A673 (cell line): ENCODE measurements at regions not wholly inside any gene's neighbourhood (a gene's known extent, or its start where the extent isn't known, plus 50 kb on each side); places are given as distances from the start of the nearest gene placed in this dataset.

ENCODE experiments used
- BruUV-seq: library from RNA; stranded (reverse); fragments of 400-500 nt; replicated peaks from 2 replicates; lab custom pipeline; 2021; lab: Mats Ljungman, UMichigan
- CTCF ChIA-PET: fragments of 300-600 bp; sonication (Branson Sonifier 250); formaldehyde crosslinking; loops from one replicate; lab custom pipeline; 2022; ENCODE audit warnings: antibody characterized with exemption; lab: Charles Lee
- POLR2A ChIA-PET: fragments of 300-600 bp; sonication (Branson Sonifier 250); formaldehyde crosslinking; loops from one replicate; lab custom pipeline; 2022; ENCODE audit warnings: antibody characterized with exemption; ENCODE audit not compliant: low non-redundant PET; lab: Charles Lee
- DNase-seq: peaks from one replicate; pipeline ENCODE4 v3.0.0-alpha.2; 2015; ENCODE audit warnings: low spot score
- H3K27ac ChIP-seq: fragments of 200-600 bp; sonication (generic); 2 replicates; pipeline ENCODE4 v1.5.1; 2016; ENCODE audit warnings: mixed run types, low read depth, mild to moderate bottlenecking, mixed read lengths, antibody characterized with exemption, low read length; ENCODE audit not compliant: poor library complexity, severe bottlenecking
- H3K27me3 ChIP-seq: fragments of 200-600 bp; sonication (generic); replicated peaks from 2 replicates; pipeline ENCODE4 v1.6.1; 2017; ENCODE audit warnings: mixed run types, low read depth, mild to moderate bottlenecking, mixed read lengths, antibody characterized with exemption, low read length; ENCODE audit not compliant: insufficient read depth, poor library complexity
- H3K36me3 ChIP-seq: fragments of 200-600 bp; sonication (generic); 2 replicates; pipeline ENCODE4 v1.6.1; 2016; ENCODE audit warnings: mixed run types, mild to moderate bottlenecking, mixed read lengths, antibody characterized with exemption, low read length; ENCODE audit not compliant: insufficient read depth, poor library complexity, severe bottlenecking
- H3K4me1 ChIP-seq: fragments of 200-600 bp; sonication (generic); 2 replicates; pipeline ENCODE4 v1.6.1; 2017; ENCODE audit warnings: mixed run types, mild to moderate bottlenecking, mixed read lengths, antibody characterized with exemption, low read length; ENCODE audit not compliant: insufficient read depth, poor library complexity, severe bottlenecking
- H3K4me3 ChIP-seq: fragments of 200-600 bp; sonication (generic); 2 replicates; pipeline ENCODE4 v1.5.1; 2016; ENCODE audit warnings: low read depth, mixed run types, mild to moderate bottlenecking, mixed read lengths, low read length; ENCODE audit not compliant: poor library complexity, severe bottlenecking
- H3K9me3 ChIP-seq: fragments of 200-600 bp; sonication (generic); 2 replicates; pipeline ENCODE4 v1.6.1; 2016; ENCODE audit warnings: mixed run types, low read depth, mild to moderate bottlenecking, mixed read lengths, antibody characterized with exemption, low read length; ENCODE audit not compliant: poor library complexity, severe bottlenecking
- CTCF ChIP-seq: fragments of 300-800, 200-600 bp; sonication (generic); conservative IDR thresholded peaks from 2 replicates; pipeline ENCODE4 v1.5.1; 2017; ENCODE audit warnings: low read depth, mild to moderate bottlenecking, antibody characterized with exemption, low read length, moderate library complexity, mixed read lengths
- EZH2 ChIP-seq: fragments of 200-600 bp; sonication (generic); IDR thresholded peaks from 2 replicates; pipeline ENCODE4 v1.6.1; 2017; ENCODE audit warnings: borderline replicate concordance, low read depth, mild to moderate bottlenecking, mixed read lengths, antibody characterized with exemption, low read length; ENCODE audit not compliant: poor library complexity, severe bottlenecking
- intact Hi-C: fragments of 100-400 bp; cut with micrococcal nuclease; formaldehyde crosslinking; loops from one replicate; pipeline ENCODE4 v1.10.0; 2022; ENCODE audit not compliant: unreplicated experiment

- H3K4me1 ChIP-seq, result no peaks in the 10 kb centered on the region
Measured at GRCh38 chr12:84757978-84758377, 154.6 kb downstream of the SLC6A15 start.

GRCh38 chr12:84756961-84757360 lies 155.6 kb downstream of the SLC6A15 start:
- no peak for DNase-seq
- H3K4me3 ChIP-seq, result no peak overlapping the region
- intact Hi-C loops, result no loop called here
- H3K4me1 ChIP-seq, result no peaks in the 10 kb centered on the region
- H3K27me3 ChIP-seq, result no peaks in the 10 kb centered on the region
- H3K36me3 ChIP-seq, result no peaks in the 10 kb centered on the region
- CTCF ChIA-PET, result no interaction called here
- POLR2A ChIA-PET, result no interaction called here
- TF ChIP-seq EZH2 (no peak), CTCF (no peak)
- no peaks in the 10 kb centered on the region for H3K9me3 ChIP-seq
- no peak overlapping the region for H3K27ac ChIP-seq
- BruUV-seq, result no TSS peak

More at GRCh38 chr12:84757978-84758377, 154.6 kb downstream of the SLC6A15 start:
- POLR2A ChIA-PET, result no interaction called here
- H3K27me3 ChIP-seq, result no peaks in the 10 kb centered on the region
- no peaks in the 10 kb centered on the region for H3K36me3 ChIP-seq
- intact Hi-C loops, result no loop called here
- H3K27ac ChIP-seq, result no peak overlapping the region
- no peaks in the 10 kb centered on the region for H3K9me3 ChIP-seq
- CTCF ChIA-PET, result interaction anchor here (0.5 kb wide), 1 partner anchor 141 kb away, joined by 3 read pairs; no protein-coding TSS in a partner anchor
- no peak overlapping the region for H3K4me3 ChIP-seq
- no TSS peak for BruUV-seq
- TF ChIP-seq CTCF, result no peak
- no peak for TF ChIP-seq EZH2
- no peak for DNase-seq

GRCh38 chr12:84745127-84745526 lies 167.5 kb downstream of the SLC6A15 start:
- intact Hi-C loops, result no loop called here
- BruUV-seq, result no TSS peak
- Histone ChIP-seq H3K27ac (no peak overlapping the region), H3K27me3 (no peaks in the 10 kb centered on the region), H3K4me1 (no peaks in the 10 kb centered on the region), H3K4me3 (no peak overlapping the region), H3K9me3 (no peaks in the 10 kb centered on the region), H3K36me3 (no peaks in the 10 kb centered on the region)
- no peak for TF ChIP-seq CTCF
- no peak for TF ChIP-seq EZH2
- POLR2A ChIA-PET, result interaction anchor here (0.6 kb wide), 1 partner anchor 22 kb away, joined by 3 read pairs; no protein-coding TSS in a partner anchor
- CTCF ChIA-PET, result no interaction called here
- DNase-seq, result no peak
